HCT116 (cell line): ENCODE measurements at regions not wholly inside any gene's neighbourhood (a gene's known extent, or its start where the extent isn't known, plus 50 kb on each side); places are given as distances from the start of the nearest gene placed in this dataset.

Experiments
- ATAC-seq: fragments of 200-7000 bp; cut with Tn5 transposase; 2 replicates; pipeline ENCODE4 v1.9.1; 2020; ENCODE audit warnings: mild to moderate bottlenecking, moderate library complexity
- BruUV-seq: library from RNA; stranded (reverse); fragments of 400-500 nt; replicated peaks from 2 replicates; lab custom pipeline; 2021; lab: Mats Ljungman, UMichigan
- CTCF ChIA-PET: fragments of 300-600 bp; sonication (Branson Sonifier 250); formaldehyde crosslinking; loops from one replicate; lab custom pipeline; 2021; ENCODE audit warnings: antibody characterized with exemption; lab: Charles Lee
- POLR2A ChIA-PET: fragments of 300-600, 350-600 bp; sonication (Branson Sonifier 250); formaldehyde crosslinking; loops from one replicate; lab custom pipeline; 2021; ENCODE audit warnings: antibody characterized with exemption; lab: Charles Lee
- RAD21 ChIA-PET, 2 experiments: fragments of 300-600 bp; sonication (Branson Sonifier 250); formaldehyde crosslinking; loops; one replicate each; lab custom pipeline; 2023; ENCODE audit warnings: low total read pairs in 2 of 2; ENCODE audit not compliant: uncharacterized antibody in 2 of 2, unreplicated experiment in 2 of 2, low non-redundant PET in 1 of 2; lab: Charles Lee
- DNase-seq: peaks from one replicate; pipeline ENCODE4 v3.0.0-alpha.2; 2010; ENCODE audit warnings: low read depth, low spot score
- H2AFZ ChIP-seq: fragments of 200-600 bp; shearing (Covaris generic), sonication (generic); 2 replicates; pipeline ENCODE4 v1.6.1; 2017; ENCODE audit warnings: low read depth, mixed run types, mixed read lengths, antibody characterized with exemption, low read length; ENCODE audit not compliant: poor library complexity, severe bottlenecking
- H3K27ac ChIP-seq: 2 replicates; pipeline ENCODE4 v1.5.1; 2012; ENCODE audit warnings: low read depth, low read length
- H3K27me3 ChIP-seq: fragments of 200-600 bp; sonication (generic); 2 replicates; pipeline ENCODE4 v1.6.1; 2016; ENCODE audit warnings: mixed run types, low read length, mixed read lengths; ENCODE audit not compliant: insufficient read depth
- H3K36me3 ChIP-seq, 2 experiments: fragments of 200-500 bp in 1 of 2; fragments of 200-600 bp in 1 of 2; sonication (Bioruptor generic) in 1 of 2; sonication (generic) in 1 of 2; 2 replicates each; pipeline versions ENCODE4 v1.5.1 to v1.6.1; 2014 to 2016; ENCODE audit warnings: low read length in 2 of 2, inconsistent platforms in 1 of 2, mixed read lengths in 1 of 2, mixed run types in 1 of 2; ENCODE audit not compliant: insufficient read depth in 2 of 2, control insufficient read depth in 1 of 2
- H3K4me1 ChIP-seq, 2 experiments: fragments of 200-600 bp in 1 of 2; sonication (generic) in 1 of 2; 2 replicates each; pipeline versions ENCODE4 v1.5.1 to v1.6.1; 2012 to 2017; ENCODE audit warnings: low read length in 2 of 2, inconsistent platforms in 1 of 2, mild to moderate bottlenecking in 1 of 2, mixed read lengths in 1 of 2, mixed run types in 1 of 2, moderate library complexity in 1 of 2; ENCODE audit not compliant: insufficient read depth in 2 of 2, control insufficient read depth in 1 of 2
- H3K4me2 ChIP-seq: fragments of 200-600 bp; sonication (generic); 2 replicates; pipeline ENCODE4 v1.6.1; 2017; ENCODE audit warnings: mixed run types, low read length, mixed read lengths
- H3K4me3 ChIP-seq, 2 experiments: fragments of 200-600 bp in 1 of 2; sonication (generic) in 1 of 2; replicated peaks in 1 of 2; 2 replicates each; pipeline ENCODE4 v1.5.1; 2011 to 2016; ENCODE audit warnings: low read length in 2 of 2, control low read depth in 1 of 2, low read depth in 1 of 2, mild to moderate bottlenecking in 1 of 2, mixed read lengths in 1 of 2, mixed run types in 1 of 2
- H3K79me2 ChIP-seq: fragments of 200-600 bp; sonication (generic); 2 replicates; pipeline ENCODE4 v1.6.1; 2017; ENCODE audit warnings: mild to moderate bottlenecking, mixed run types, low read length, moderate library complexity, mixed read lengths; ENCODE audit not compliant: insufficient read depth
- H3K9ac ChIP-seq: fragments of 200-600 bp; sonication (generic); 2 replicates; pipeline ENCODE4 v1.6.1; 2016; ENCODE audit warnings: low read length, mixed read lengths
- H3K9me2 ChIP-seq: fragments of 200-600 bp; sonication (generic), shearing (Covaris generic); 2 replicates; pipeline ENCODE4 v1.6.1; 2017; ENCODE audit warnings: mixed run types, mild to moderate bottlenecking, moderate library complexity; ENCODE audit not compliant: insufficient read depth
- H3K9me3 ChIP-seq, 2 experiments: fragments of 200-500 bp in 1 of 2; fragments of 200-600 bp in 1 of 2; sonication (Bioruptor generic) in 1 of 2; sonication (generic) in 1 of 2; 2 replicates each; pipeline ENCODE4 v1.6.1; 2014 to 2017; ENCODE audit warnings: low read length in 2 of 2, mixed read lengths in 2 of 2, inconsistent platforms in 1 of 2, low read depth in 1 of 2, mild to moderate bottlenecking in 1 of 2, mixed run types in 1 of 2, moderate library complexity in 1 of 2; ENCODE audit not compliant: control insufficient read depth in 1 of 2, insufficient read depth in 1 of 2
- H4K20me1 ChIP-seq: fragments of 200-600 bp; sonication (generic), shearing (Covaris generic); 2 replicates; pipeline ENCODE4 v1.6.1; 2017; ENCODE audit warnings: mixed run types, mild to moderate bottlenecking, moderate library complexity; ENCODE audit not compliant: insufficient read depth
- CBX3 ChIP-seq: IDR thresholded peaks from 2 replicates; pipeline ENCODE4 v1.6.1; 2012; ENCODE audit warnings: low read depth
- CEBPB ChIP-seq: IDR thresholded peaks from 2 replicates; pipeline ENCODE4 v1.6.1; 2012; ENCODE audit warnings: low read depth
- ELF1 ChIP-seq: IDR thresholded peaks from 2 replicates; pipeline ENCODE4 v1.6.1; 2012; ENCODE audit warnings: low read depth, borderline replicate concordance
- POLR2A ChIP-seq: IDR thresholded peaks from 2 replicates; pipeline ENCODE4 v1.7.0; 2011; ENCODE audit warnings: borderline replicate concordance; ENCODE audit not compliant: insufficient read depth, insufficient read length; ENCODE audit errors: extremely low read depth
- POLR2AphosphoS5 ChIP-seq: IDR thresholded peaks from 2 replicates; pipeline ENCODE4 v1.6.1; 2011; ENCODE audit warnings: mild to moderate bottlenecking, low read depth, low read length, moderate library complexity
- RAD21 ChIP-seq: IDR thresholded peaks from 2 replicates; pipeline ENCODE4 v1.6.1; 2012; ENCODE audit warnings: low read depth, mild to moderate bottlenecking
- SRF ChIP-seq: IDR thresholded peaks from 2 replicates; pipeline ENCODE4 v1.6.1; 2012; ENCODE audit warnings: low read depth
- TCF7L2 ChIP-seq: IDR thresholded peaks from 2 replicates; pipeline ENCODE4 v1.7.0; 2011; ENCODE audit warnings: borderline replicate concordance, inconsistent platforms; ENCODE audit not compliant: insufficient read depth, insufficient read length; ENCODE audit errors: extremely low read depth
- ZFX ChIP-seq: fragments of 450-650 bp; IDR thresholded peaks from 2 replicates; pipeline ENCODE4 v1.6.1; 2017
- intact Hi-C: fragments of 100-400 bp; cut with micrococcal nuclease; formaldehyde crosslinking; loops from 2 replicates; pipeline ENCODE4 v1.10.0; 2022

DNA sequence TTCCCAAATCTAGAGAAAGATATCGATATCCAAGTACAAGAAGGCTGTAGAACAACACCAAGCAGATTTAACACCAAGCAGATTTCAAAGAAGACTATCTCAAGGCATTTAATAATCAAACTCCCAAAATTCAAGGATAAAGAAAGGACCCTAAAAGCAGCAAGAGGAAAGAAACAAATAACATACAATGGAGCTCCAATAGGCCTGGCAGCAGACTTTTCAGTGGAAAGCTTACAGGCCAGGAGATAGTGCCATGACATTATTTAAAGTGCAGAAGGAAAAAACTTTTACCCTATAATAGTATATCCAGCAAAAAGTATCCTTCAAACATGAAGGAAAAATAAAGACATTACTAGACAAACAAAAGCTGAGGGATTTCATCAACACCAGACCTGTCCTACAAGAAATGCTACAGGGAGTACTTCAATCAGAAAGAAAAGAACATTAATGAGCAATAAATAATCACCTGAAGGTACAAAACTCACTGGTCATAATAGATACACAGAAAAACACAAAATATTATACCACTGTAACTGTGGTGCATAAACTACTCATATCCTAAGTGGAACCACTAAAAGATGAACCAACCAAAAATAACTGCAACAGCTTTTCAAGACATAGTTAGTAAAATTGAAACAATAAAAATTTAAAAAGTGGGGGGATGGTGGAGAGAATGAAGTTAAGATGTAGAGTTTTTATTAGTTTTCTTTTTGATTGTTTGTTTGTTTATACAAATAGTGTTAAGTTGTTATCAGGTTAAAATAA lies 267.2 kb downstream of the AUH start:
- ChIA-PET RAD21 (no interaction called here), POLR2A (no interaction called here)

DNA sequence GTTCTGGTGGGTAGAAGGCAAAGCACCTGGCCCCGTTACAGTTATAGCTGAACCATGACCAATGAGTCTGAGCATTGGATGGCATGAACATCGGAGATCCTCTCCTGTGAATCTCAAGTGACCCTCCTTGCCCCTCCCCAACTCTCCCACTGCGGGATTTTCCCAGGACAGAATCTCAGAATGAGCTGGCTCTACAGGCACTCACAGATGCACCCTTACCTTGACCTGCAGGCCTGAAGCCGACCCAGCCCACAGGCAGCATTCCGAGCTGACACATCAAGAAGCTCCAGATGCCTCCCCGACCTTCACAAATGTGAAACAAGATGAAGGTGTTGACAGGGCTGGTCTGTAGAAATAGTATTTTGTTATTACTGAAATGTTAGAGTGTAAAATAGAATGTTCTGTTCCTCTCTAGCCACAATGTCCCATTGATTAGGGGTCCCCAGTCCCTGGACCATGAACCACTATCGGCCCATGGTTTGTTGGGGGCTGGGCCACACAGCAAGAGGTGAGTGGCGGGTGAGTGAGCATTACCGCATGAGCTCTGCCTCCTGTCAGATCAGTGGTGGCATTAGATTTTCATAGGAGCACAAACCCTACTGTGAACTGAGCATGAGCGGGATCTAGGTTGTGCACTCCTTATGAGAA lies 263.4 kb downstream of the AUH start:
- no peak for ATAC-seq
- H3K27me3 ChIP-seq: no peaks in the 10 kb centered on the region

More for the DNA sequence above, 267.2 kb downstream of the AUH start:
- Histone ChIP-seq H3K27me3 (no peaks in the 10 kb centered on the region), H4K20me1 (no peaks in the 10 kb centered on the region), H3K9me2 (no peaks in the 10 kb centered on the region), H3K4me3 (no peak overlapping the region), H3K79me2 (no peaks in the 10 kb centered on the region), H3K9ac (no peak overlapping the region), H2AFZ (no peak overlapping the region), H3K4me2 (no peak overlapping the region), H3K4me1 (peaks cover 7 to 14% of the 10 kb centered on the region in 2 experiments), H3K9me3 (no peaks in the 10 kb centered on the region), H3K36me3 (no peaks in the 10 kb centered on the region), H3K27ac (no peak overlapping the region)
- no TSS peak for BruUV-seq
- DNase-seq (no peak), ATAC-seq (no peak)
- TF ChIP-seq TCF7L2 (no peak), SRF (no peak), CEBPB (no peak), CBX3 (no peak), POLR2A (no peak), POLR2AphosphoS5 (no peak), ZFX (no peak)
- intact Hi-C loops: no loop called here
- CTCF ChIA-PET: no interaction called here

More for the DNA sequence above, 263.4 kb downstream of the AUH start:
- Histone ChIP-seq H3K4me2 (no peak overlapping the region), H4K20me1 (no peaks in the 10 kb centered on the region), H3K9me3 (no peaks in the 10 kb centered on the region), H3K79me2 (no peaks in the 10 kb centered on the region), H3K36me3 (no peaks in the 10 kb centered on the region), H3K4me1 (peaks cover 25 to 44% of the 10 kb centered on the region in 2 experiments), H3K9me2 (no peaks in the 10 kb centered on the region), H3K9ac (no peak overlapping the region), H3K4me3 (no peak overlapping the region), H2AFZ (no peak overlapping the region), H3K27ac (no peak overlapping the region)
- no TSS peak for BruUV-seq
- CTCF ChIA-PET: no interaction called here
- intact Hi-C loops: no loop called here
- TF ChIP-seq RAD21 (no peak), TCF7L2 (no peak), ELF1 (no peak), CBX3 (no peak)
- RAD21 ChIA-PET: no interaction called here
- POLR2A ChIA-PET: no interaction called here
- DNase-seq: no peak
